NCI-H82 treated with DMSO at 0.1 percent for 48 hours (cell line): ENCODE measurements at regions not wholly inside any gene's neighbourhood (a gene's known extent, or its start where the extent isn't known, plus 50 kb on each side); places are given as distances from the start of the nearest gene placed in this dataset.

Experiments
- DNase-seq: peaks from one replicate; lab custom pipeline; 2025; ENCODE audit not compliant: unreplicated experiment; lab: John Stamatoyannopoulos, UW

DNA sequence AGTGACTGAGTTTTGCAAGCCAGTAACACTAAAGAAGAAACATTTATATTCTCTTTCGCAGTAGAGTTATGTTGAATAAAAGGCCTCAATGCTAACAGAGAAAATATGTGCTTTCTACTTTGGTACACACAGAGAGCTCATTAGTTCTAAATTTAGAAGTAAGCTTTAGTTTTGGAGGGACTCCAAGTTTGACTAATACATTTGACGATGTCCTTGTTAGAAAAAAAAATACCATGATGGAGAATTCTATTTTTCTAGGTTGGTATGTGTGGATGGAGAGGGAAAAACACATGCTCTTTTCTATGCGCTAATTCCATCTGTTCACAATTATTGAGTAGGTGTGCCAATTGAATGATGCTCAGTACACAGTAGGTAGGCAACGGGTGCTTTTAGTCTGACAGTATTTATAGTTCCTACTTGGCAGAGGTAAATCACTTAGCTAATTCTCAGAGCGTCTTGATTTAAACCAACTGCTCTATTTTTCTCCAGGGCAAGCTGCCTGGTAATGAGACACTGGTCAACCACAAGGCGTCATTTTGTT lies 327.2 kb upstream of the AKR1E2 start:
- DNase-seq = no peak

DNA sequence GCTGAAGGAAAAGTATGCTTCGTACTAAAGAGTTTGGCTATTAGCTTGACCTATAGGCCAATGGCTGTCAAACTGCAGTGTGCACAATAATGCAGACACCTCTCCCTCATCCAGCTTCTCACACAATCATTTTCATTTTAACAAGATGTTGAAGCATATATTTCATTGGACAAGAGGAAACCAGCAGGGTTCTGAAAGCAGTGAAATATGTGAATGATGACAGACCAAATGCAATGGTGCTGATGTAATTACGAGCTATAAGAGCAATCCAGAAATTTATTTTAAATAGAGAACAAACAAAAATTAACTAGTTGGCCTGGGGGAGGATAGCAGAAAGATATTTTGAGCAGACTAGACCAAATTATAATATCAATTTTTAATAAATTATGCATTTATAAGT lies 331.5 kb upstream of the AKR1E2 start:
- DNase-seq = no peak

GRCh38 chr10:4492202-4492601 lies 333.8 kb upstream of the AKR1E2 start:
- no peak for DNase-seq

DNA sequence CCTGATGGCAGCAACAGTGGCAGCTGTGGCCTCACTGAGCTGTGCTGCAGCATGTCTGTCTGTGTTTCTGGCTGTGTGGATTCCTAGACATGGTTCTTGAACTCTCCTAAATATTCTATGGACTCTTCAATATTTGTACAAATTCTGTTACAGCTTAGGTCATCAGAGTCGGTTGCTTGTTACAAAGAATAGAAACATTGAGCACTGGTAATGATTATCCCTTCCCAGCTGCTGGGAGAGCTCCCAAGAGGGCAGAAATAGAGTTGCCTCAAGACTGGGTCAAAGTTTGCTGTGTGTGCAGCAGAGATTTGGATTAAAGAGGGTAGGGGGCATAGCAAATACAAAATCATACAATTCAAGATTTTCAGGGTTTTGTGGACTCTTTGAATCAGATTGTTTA lies 337.1 kb upstream of the AKR1E2 start:
- DNase-seq = no peak

DNA sequence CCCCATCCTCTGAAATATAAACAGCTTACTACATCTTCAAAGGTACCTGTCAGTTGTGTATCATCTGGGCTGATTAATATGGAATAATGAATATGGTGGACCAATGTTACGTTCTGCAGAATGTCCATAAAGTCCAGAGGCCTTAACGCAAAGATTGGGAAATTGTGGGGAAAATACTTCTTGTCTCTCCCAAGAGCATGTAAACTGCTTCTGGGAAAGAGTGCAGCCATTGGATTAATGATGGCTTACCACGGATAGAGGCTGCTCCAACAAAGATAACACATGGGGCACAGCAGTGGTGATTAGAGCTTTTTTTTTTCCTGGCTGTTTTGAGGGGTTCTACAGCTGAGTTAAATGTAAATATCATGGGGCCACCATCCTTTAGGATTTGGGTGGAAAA lies 340.4 kb upstream of the AKR1E2 start:
- no peak for DNase-seq

GRCh38 chr10:4483811-4484210 lies 342.2 kb upstream of the AKR1E2 start:
- DNase-seq = no peak

DNA sequence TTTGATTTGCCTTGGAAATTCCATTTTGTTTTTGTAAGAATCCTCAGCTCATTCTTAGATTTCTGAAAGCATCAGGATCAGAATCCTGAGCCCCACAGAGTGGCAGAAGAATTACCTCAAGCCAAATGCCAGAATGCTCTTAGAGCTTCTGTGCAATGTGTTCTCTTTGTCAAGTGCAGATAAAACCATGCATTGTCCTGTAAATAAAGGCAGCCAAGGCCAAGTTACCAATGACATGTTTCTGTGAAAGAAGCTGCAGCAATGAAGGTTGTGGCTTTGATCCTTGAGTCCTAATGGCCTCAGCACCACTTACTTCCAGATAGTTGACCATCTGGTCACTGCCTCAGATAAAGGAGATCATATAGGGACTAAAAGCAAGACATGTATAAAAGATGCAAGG lies 343.3 kb upstream of the AKR1E2 start:
- no peak for DNase-seq

GRCh38 chr10:4481192-4481591 lies 344.8 kb upstream of the AKR1E2 start:
- no peak for DNase-seq

DNA sequence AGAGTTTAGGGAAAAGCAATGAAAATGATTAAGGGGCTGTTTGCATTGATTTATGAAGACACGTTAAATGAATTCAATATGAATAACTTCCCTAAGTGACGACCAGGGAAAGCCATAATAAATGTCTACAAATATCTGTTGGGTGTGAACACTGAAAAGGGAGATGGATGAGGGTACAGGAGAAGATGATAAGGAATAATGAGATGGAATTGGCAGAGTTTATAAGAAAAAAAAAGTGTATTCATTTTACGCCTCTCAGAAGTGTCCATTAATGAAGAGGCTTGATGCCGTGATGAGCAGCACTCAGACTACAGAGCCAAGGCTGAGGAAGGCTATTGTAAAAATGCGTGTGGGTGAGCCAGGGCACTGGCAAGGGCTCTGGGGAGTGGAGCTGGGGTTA lies 346.7 kb upstream of the AKR1E2 start:
- no peak for DNase-seq

- no peak for DNase-seq
Observed at GRCh38 chr10:4477664-4478063, 348.3 kb upstream of the AKR1E2 start.

- DNase-seq = no peak
Observed at GRCh38 chr10:4475827-4476490, 350.0 kb upstream of the AKR1E2 start.

GRCh38 chr10:4474829-4475228 lies 351.2 kb upstream of the AKR1E2 start:
- DNase-seq = no peak

GRCh38 chr10:4473977-4474376 lies 352.0 kb upstream of the AKR1E2 start:
- no peak for DNase-seq

DNA sequence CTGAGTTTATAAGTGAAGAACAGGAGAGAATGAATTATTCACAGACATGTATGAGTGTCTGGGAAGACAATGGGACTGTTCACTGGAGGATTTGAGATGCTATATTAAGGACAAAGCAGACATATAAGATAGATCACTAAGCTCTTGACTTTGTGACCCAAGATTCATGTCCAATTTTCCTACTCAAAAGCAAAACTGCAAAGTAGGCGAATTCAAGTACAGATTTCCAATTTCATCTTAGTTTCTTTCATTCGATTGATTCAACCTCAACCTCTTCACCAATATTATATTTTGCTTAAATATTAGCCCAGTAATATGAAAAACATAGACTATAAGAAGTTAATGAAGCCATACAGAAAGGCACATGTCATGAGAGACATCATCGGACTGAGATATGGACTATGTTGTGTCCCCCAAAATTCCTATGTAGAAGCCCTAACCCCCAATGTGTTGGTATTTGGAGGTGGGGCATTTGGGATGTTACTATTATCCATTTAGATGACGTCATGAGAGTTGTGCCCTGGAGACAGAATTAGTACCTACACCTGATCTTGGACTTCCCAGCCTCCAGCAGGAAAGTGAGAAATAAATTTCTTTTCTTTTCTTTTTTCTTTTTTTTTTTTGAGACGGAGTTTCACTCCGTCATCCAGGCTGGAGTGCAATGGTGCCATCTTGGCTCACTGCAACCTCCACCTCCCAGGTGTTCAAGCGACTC lies 353.7 kb upstream of the AKR1E2 start:
- no peak for DNase-seq

DNA sequence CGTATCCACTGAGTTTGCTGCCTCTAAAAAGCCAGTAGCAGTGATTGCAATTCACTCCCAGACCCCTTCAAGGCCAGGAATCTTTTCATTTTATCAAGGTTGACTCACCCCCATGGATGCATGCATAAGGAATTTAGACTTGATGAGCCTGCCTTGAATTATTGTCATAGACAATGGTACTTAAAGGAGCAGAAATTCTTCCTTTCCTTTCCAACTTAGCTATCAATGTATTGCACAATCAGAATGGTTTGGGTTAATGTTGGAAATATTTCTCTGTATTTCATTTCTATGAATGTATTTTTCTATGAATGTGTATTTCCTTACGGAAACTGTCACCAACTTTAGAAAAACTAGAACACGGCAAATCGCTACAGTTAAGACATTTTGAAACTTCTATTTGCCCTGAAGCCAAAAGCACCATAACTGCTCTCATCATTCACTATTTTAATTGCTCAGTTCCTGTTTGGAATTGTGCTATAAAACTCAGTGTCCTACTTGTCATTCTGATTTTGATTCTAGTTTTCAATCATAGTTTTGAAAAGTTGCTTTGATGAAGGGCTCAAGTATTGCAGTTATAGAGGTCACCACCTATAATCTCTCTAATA lies 355.7 kb upstream of the AKR1E2 start:
- DNase-seq = no peak

DNA sequence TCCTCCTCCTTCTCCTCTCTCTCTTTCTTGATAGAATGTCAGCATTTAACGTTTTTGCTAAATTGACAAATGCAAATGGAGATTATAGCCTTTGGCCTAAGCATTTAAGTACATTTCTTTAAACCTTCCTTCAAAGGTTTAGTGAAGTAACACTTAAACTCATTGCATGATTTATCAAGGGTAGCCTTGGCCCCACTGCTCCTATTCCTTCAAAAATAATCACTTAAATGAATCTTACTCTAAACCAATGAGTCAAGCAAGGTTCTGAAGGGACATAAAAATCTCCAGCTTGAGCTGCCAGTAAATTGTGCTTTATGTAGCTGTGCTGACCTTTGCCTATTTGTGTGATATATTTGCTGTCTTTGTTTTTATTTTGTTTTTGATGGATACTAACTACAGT lies 358.5 kb upstream of the AKR1E2 start:
- DNase-seq = no peak

DNA sequence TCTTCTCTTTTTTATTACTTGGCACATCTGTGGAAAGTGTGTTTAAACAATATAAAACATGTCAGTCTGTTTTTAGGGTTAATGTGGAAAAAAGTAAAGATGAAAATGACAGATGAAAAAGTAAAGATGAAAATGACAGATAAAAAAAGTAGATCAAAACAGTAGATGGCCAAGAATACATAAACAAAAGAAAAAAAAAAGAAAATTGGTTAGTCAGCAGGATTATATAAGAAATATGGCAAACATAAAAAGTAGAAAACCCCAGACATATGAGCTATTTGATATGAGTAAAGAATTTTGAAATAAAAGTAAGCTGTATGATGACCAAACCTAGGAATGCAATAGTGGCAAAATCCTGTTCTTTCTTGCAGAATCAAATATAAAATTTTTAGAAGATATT lies 365.7 kb upstream of the AKR1E2 start:
- DNase-seq = no peak

DNA sequence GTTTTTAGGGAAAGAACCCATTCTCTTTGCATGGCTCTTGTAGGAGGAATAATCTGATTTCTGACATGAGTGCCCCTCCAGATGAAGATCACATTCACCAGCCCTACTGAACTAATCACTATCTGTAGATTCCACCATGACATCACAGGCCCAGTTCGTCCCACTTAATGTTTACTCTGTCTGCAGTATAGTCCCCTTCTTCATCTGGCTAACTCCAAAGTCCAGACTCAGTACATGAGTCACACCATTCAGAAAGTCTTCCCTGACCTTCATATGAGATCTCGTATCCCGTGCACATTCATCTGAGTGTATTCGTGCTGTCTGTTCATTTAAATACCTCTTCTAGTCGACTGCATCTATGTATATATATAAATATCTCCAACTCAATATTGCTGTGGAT lies 366.5 kb upstream of the AKR1E2 start:
- no peak for DNase-seq

DNA sequence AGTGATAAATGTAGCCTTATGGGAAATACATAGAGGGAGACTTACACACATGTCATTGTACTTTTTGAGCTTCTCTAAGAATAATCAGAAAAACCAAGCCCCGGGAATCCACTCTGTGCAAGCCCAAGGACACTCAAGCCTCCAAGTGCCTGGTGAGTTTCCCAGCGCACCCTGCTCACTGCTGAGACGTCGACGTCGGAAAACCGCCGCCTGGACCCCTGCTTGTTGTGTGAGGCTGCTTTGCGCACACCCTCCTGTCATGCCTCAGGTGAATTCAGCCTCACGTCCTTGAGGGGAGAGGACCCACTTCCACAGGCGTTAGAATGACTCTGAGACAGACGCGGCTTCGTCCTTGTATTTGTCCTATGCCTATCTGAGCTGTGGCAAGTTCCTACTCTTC lies 368.4 kb upstream of the AKR1E2 start:
- DNase-seq = no peak

GRCh38 chr10:4456776-4457175 lies 369.2 kb upstream of the AKR1E2 start:
- DNase-seq = no peak

DNA sequence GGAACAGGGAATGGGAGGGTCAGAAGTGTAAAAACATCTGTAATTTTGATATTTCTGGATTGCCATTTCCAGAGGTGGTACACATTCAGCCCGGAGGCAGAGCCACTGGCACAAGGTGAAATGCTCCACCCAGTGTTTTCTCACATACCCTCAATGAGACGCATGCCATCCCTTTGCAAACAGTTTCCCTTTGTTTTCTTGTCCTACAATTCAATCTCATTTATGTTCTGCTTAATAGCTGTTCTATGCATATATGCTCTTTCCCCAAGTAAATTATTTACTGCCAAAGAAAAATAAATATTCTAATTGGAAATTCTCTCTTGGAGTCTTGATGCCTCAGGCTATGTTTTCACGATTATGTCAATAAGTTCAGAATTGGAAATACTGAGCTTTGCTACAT lies 369.7 kb upstream of the AKR1E2 start:
- DNase-seq = no peak

- DNase-seq = no peak
Observed at GRCh38 chr10:4453950-4454349, 372.1 kb upstream of the AKR1E2 start.
